Activated T-cell treated with anti-CD3 and anti-CD28 coated beads, Interleukin-2, amount 50 U/mL, for 24 hours (primary cell): ENCODE measurements at regions not wholly inside any gene's neighbourhood (a gene's known extent, or its start where the extent isn't known, plus 50 kb on each side); places are given as distances from the start of the nearest gene placed in this dataset.

Source experiments
- DNase-seq: peaks from one replicate; pipeline ENCODE4 v3.0.0-alpha.2; 2020
- H3K27ac Mint-ChIP-seq: 2 replicates; pipeline ENCODE4 v1.8.0; 2020; ENCODE audit warnings: mild to moderate bottlenecking, mixed read lengths
- H3K27me3 Mint-ChIP-seq: 2 replicates; pipeline ENCODE4 v1.8.0; 2020; ENCODE audit warnings: mixed read lengths
- H3K36me3 Mint-ChIP-seq: 2 replicates; pipeline ENCODE4 v1.8.0; 2020; ENCODE audit warnings: low read depth, mixed read lengths
- H3K4me1 Mint-ChIP-seq: 2 replicates; pipeline ENCODE4 v1.8.0; 2020; ENCODE audit warnings: low read depth, mixed read lengths
- H3K4me3 Mint-ChIP-seq: 2 replicates; pipeline ENCODE4 v1.8.0; 2020; ENCODE audit warnings: mild to moderate bottlenecking, moderate library complexity, mixed read lengths
- H3K9me3 Mint-ChIP-seq: 2 replicates; pipeline ENCODE4 v1.8.0; 2020; ENCODE audit warnings: mixed read lengths

- Mint-ChIP-seq H3K4me1 (no peaks in the 10 kb centered on the region), H3K27ac (no peak overlapping the region), H3K9me3 (peaks cover 16% of the 10 kb centered on the region), H3K4me3 (no peak overlapping the region), H3K27me3 (peaks cover 7% of the 10 kb centered on the region), H3K36me3 (no peaks in the 10 kb centered on the region)
- no peak for DNase-seq
Measured at GRCh38 chr5:112663146-112663545, 74.5 kb upstream of the APC start.

- H3K27me3 Mint-ChIP-seq, result no peaks in the 10 kb centered on the region
- no peaks in the 10 kb centered on the region for H3K4me1 Mint-ChIP-seq
- no peaks in the 10 kb centered on the region for H3K36me3 Mint-ChIP-seq
Measured at GRCh38 chr5:112668016-112668415, 69.7 kb upstream of the APC start.

GRCh38 chr5:112668911-112669310, 68.8 kb upstream of the APC start:
- H3K4me3 Mint-ChIP-seq, result no peak overlapping the region
- H3K36me3 Mint-ChIP-seq, result no peaks in the 10 kb centered on the region

More at GRCh38 chr5:112668016-112668415, 69.7 kb upstream of the APC start:
- no peak for DNase-seq
- H3K9me3 Mint-ChIP-seq, result no peaks in the 10 kb centered on the region
- H3K27ac Mint-ChIP-seq, result no peak overlapping the region
- no peak overlapping the region for H3K4me3 Mint-ChIP-seq

GRCh38 chr5:112669328-112669963, 68.2 kb upstream of the APC start:
- Mint-ChIP-seq H3K27me3 (peaks cover 3% of the 10 kb centered on the region), H3K36me3 (no peaks in the 10 kb centered on the region), H3K4me1 (no peaks in the 10 kb centered on the region), H3K9me3 (no peaks in the 10 kb centered on the region), H3K27ac (no peak overlapping the region), H3K4me3 (no peak overlapping the region)
- DNase-seq, result no peak

More at GRCh38 chr5:112668911-112669310, 68.8 kb upstream of the APC start:
- Mint-ChIP-seq H3K27me3 (peaks cover 1% of the 10 kb centered on the region), H3K9me3 (no peaks in the 10 kb centered on the region), H3K4me1 (no peaks in the 10 kb centered on the region), H3K27ac (no peak overlapping the region)
- DNase-seq, result no peak

- H3K27ac Mint-ChIP-seq, result no peak overlapping the region
- no peak overlapping the region for H3K4me3 Mint-ChIP-seq
- H3K27me3 Mint-ChIP-seq, result peaks cover 24% of the 10 kb centered on the region
- no peaks in the 10 kb centered on the region for H3K4me1 Mint-ChIP-seq
- no peaks in the 10 kb centered on the region for H3K36me3 Mint-ChIP-seq
- no peaks in the 10 kb centered on the region for H3K9me3 Mint-ChIP-seq
- DNase-seq, result no peak
Measured at GRCh38 chr5:112671687-112672086, 66.0 kb upstream of the APC start.

GRCh38 chr5:112681481-112681908, 56.2 kb upstream of the APC start:
- DNase-seq, result no peak
- no peak overlapping the region for H3K4me3 Mint-ChIP-seq
- H3K4me1 Mint-ChIP-seq, result no peaks in the 10 kb centered on the region
- H3K27me3 Mint-ChIP-seq, result peaks cover 34% of the 10 kb centered on the region
- H3K27ac Mint-ChIP-seq, result no peak overlapping the region
- no peaks in the 10 kb centered on the region for H3K36me3 Mint-ChIP-seq
- H3K9me3 Mint-ChIP-seq, result no peaks in the 10 kb centered on the region

GRCh38 chr5:112682621-112683061, 55.0 kb upstream of the APC start:
- Mint-ChIP-seq H3K4me1 (no peaks in the 10 kb centered on the region), H3K36me3 (no peaks in the 10 kb centered on the region), H3K27me3 (peaks cover 28% of the 10 kb centered on the region), H3K27ac (no peak overlapping the region), H3K9me3 (no peaks in the 10 kb centered on the region), H3K4me3 (no peak overlapping the region)
- no peak for DNase-seq

- Mint-ChIP-seq H3K4me3 (no peak overlapping the region), H3K9me3 (no peaks in the 10 kb centered on the region), H3K4me1 (no peaks in the 10 kb centered on the region), H3K27ac (no peak overlapping the region), H3K27me3 (peaks cover 22% of the 10 kb centered on the region), H3K36me3 (no peaks in the 10 kb centered on the region)
- no peak for DNase-seq
Measured at GRCh38 chr5:112684121-112684520, 53.6 kb upstream of the APC start.

- H3K27me3 Mint-ChIP-seq, result peaks cover 22% of the 10 kb centered on the region
- H3K9me3 Mint-ChIP-seq, result no peaks in the 10 kb centered on the region
- no peaks in the 10 kb centered on the region for H3K36me3 Mint-ChIP-seq
- H3K4me1 Mint-ChIP-seq, result no peaks in the 10 kb centered on the region
- H3K4me3 Mint-ChIP-seq, result no peak overlapping the region
- no peak for DNase-seq
- no peak overlapping the region for H3K27ac Mint-ChIP-seq
Measured at GRCh38 chr5:112684737-112685136, 52.9 kb upstream of the APC start.

- Mint-ChIP-seq H3K4me3 (no peak overlapping the region), H3K36me3 (no peaks in the 10 kb centered on the region), H3K27ac (no peak overlapping the region), H3K27me3 (peaks cover 25% of the 10 kb centered on the region), H3K9me3 (no peaks in the 10 kb centered on the region), H3K4me1 (no peaks in the 10 kb centered on the region)
- no peak for DNase-seq
Measured at GRCh38 chr5:112685386-112685785, 52.3 kb upstream of the APC start.

GRCh38 chr5:112685931-112686330, 51.8 kb upstream of the APC start:
- no peak for DNase-seq
- Mint-ChIP-seq H3K27ac (no peak overlapping the region), H3K36me3 (no peaks in the 10 kb centered on the region), H3K9me3 (no peaks in the 10 kb centered on the region), H3K4me1 (no peaks in the 10 kb centered on the region), H3K4me3 (no peak overlapping the region), H3K27me3 (peaks cover 23% of the 10 kb centered on the region)

GRCh38 chr5:112686675-112687074, 51.0 kb upstream of the APC start:
- H3K4me1 Mint-ChIP-seq, result no peaks in the 10 kb centered on the region
- H3K27ac Mint-ChIP-seq, result no peak overlapping the region
- no peaks in the 10 kb centered on the region for H3K36me3 Mint-ChIP-seq
- peaks cover 29% of the 10 kb centered on the region for H3K27me3 Mint-ChIP-seq
- no peaks in the 10 kb centered on the region for H3K9me3 Mint-ChIP-seq
- no peak for DNase-seq
- no peak overlapping the region for H3K4me3 Mint-ChIP-seq

GRCh38 chr5:112687306-112687705, 50.4 kb upstream of the APC start:
- no peak overlapping the region for H3K4me3 Mint-ChIP-seq
- no peaks in the 10 kb centered on the region for H3K9me3 Mint-ChIP-seq
- peaks cover 34% of the 10 kb centered on the region for H3K27me3 Mint-ChIP-seq
- no peaks in the 10 kb centered on the region for H3K36me3 Mint-ChIP-seq
- DNase-seq, result no peak
- H3K27ac Mint-ChIP-seq, result no peak overlapping the region
- no peaks in the 10 kb centered on the region for H3K4me1 Mint-ChIP-seq
